NT2/D1 (cell line): ENCODE measurements at regions not wholly inside any gene's neighbourhood (a gene's known extent, or its start where the extent isn't known, plus 50 kb on each side); places are given as distances from the start of the nearest gene placed in this dataset.

ENCODE experiments used
- SUZ12 ChIP-seq: IDR thresholded peaks from 2 replicates; pipeline ENCODE4 v1.6.1; 2011; ENCODE audit not compliant: insufficient read length, insufficient read depth; ENCODE audit errors: extremely low read depth
- YY1 ChIP-seq: IDR thresholded peaks from 2 replicates; pipeline ENCODE4 v1.6.1; 2011; ENCODE audit not compliant: insufficient read length, insufficient read depth
- ZNF274 ChIP-seq: IDR thresholded peaks from 2 replicates; pipeline ENCODE4 v1.6.1; 2011; ENCODE audit warnings: mild to moderate bottlenecking, low read depth, low read length

GRCh38 chr3:147493666-147494065, 84.5 kb downstream of the ZIC1 start:
- TF ChIP-seq SUZ12 (no peak), YY1 (no peak), ZNF274 (no peak)
